ENCODE measurements at regions not wholly inside any gene's neighbourhood (a gene's known extent, or its start where the extent isn't known, plus 50 kb on each side); places are given as distances from the start of the nearest gene placed in this dataset.

- DNase-seq (ENCODE audit: low spot score) = no peak
Measured at GRCh38 chr16:87252269-87252970, 64.8 kb downstream of the C16orf95 start.
